HEK293 (cell line): ENCODE measurements at regions not wholly inside any gene's neighbourhood (a gene's known extent, or its start where the extent isn't known, plus 50 kb on each side); places are given as distances from the start of the nearest gene placed in this dataset.

ENCODE experiments used
- CTCF ChIA-PET: fragments of 350-600 bp; formaldehyde crosslinking; extraction: SDS; loops from one replicate; lab custom pipeline; 2021; ENCODE audit warnings: antibody characterized with exemption; lab: Yijun Ruan, JAX
- POLR2A ChIA-PET: fragments of 300-600 bp; formaldehyde crosslinking; extraction: SDS; loops from one replicate; lab custom pipeline; 2020; ENCODE audit warnings: antibody characterized with exemption, inconsistent platforms; lab: Yijun Ruan, JAX
- H3K27ac ChIP-seq: fragments of 200-500 bp; sonication (Bioruptor generic); 2 replicates; pipeline ENCODE4 v1.5.1; 2014; ENCODE audit warnings: low read depth, low read length, control low read depth, inconsistent platforms; ENCODE audit errors: extremely low read depth
- H3K36me3 ChIP-seq, 2 experiments: fragments of 200-500 bp in 1 of 2; sonication (Bioruptor generic) in 1 of 2; 1 replicate in 1 of 2; 2 replicates in 1 of 2; pipeline ENCODE4 v1.5.1; 2014 to 2017; ENCODE audit warnings: inconsistent platforms in 2 of 2, low read length in 2 of 2; ENCODE audit not compliant: control insufficient read depth in 2 of 2, insufficient read depth in 1 of 2
- H3K4me1 ChIP-seq: fragments of 200-500 bp; sonication (Bioruptor generic); 2 replicates; pipeline ENCODE4 v1.5.1; 2014; ENCODE audit warnings: mild to moderate bottlenecking, low read length, inconsistent platforms; ENCODE audit not compliant: control insufficient read depth, insufficient read depth
- H3K4me3 ChIP-seq: 2 replicates; pipeline ENCODE4 v1.5.1; 2011; ENCODE audit warnings: low read depth, mild to moderate bottlenecking, control low read depth, low read length, moderate library complexity
- H3K9me3 ChIP-seq: fragments of 200-500 bp; sonication (Bioruptor generic); 2 replicates; pipeline ENCODE4 v1.5.1; 2014; ENCODE audit warnings: low read depth, low read length, inconsistent platforms; ENCODE audit not compliant: control insufficient read depth, insufficient read depth
- ATF2 ChIP-seq: fragments of 450-650 bp; formaldehyde crosslinking; IDR thresholded peaks from 2 replicates; pipeline ENCODE4 v1.5.1; 2016; ENCODE audit warnings: missing biosample characterization, missing genetic modification characterization, low read depth
- BCL11B ChIP-seq: fragments of 450-650 bp; formaldehyde crosslinking; IDR thresholded peaks from 2 replicates; pipeline ENCODE4 v1.5.1; 2016; ENCODE audit warnings: low read depth, missing biosample characterization, missing genetic modification characterization
- OVOL3 ChIP-seq: fragments of 450-650 bp; formaldehyde crosslinking; IDR thresholded peaks from 2 replicates; pipeline ENCODE4 v1.5.1; 2016; ENCODE audit warnings: missing biosample characterization, missing genetic modification characterization
- ZBTB1 ChIP-seq: fragments of 450-650 bp; formaldehyde crosslinking; IDR thresholded peaks from 2 replicates; pipeline ENCODE4 v1.5.1; 2016; ENCODE audit warnings: missing biosample characterization, missing genetic modification characterization
- ZBTB48 ChIP-seq: fragments of 450-650 bp; formaldehyde crosslinking; IDR thresholded peaks from 2 replicates; pipeline ENCODE4 v1.5.1; 2016; ENCODE audit warnings: missing biosample characterization, missing genetic modification characterization
- ZFHX2 ChIP-seq: fragments of 450-650 bp; formaldehyde crosslinking; conservative IDR thresholded peaks from 2 replicates; pipeline ENCODE4 v1.5.1; 2016; ENCODE audit warnings: missing biosample characterization, missing genetic modification characterization
- ZFP3 ChIP-seq: fragments of 450-650 bp; formaldehyde crosslinking; IDR thresholded peaks from 2 replicates; pipeline ENCODE4 v1.5.1; 2016; ENCODE audit warnings: low read depth, missing biosample characterization, missing genetic modification characterization
- ZFP41 ChIP-seq: fragments of 450-650 bp; formaldehyde crosslinking; IDR thresholded peaks from 2 replicates; pipeline ENCODE4 v1.5.1; 2016; ENCODE audit warnings: missing biosample characterization, missing genetic modification characterization, borderline replicate concordance
- ZNF16 ChIP-seq: fragments of 450-650 bp; formaldehyde crosslinking; IDR thresholded peaks from 2 replicates; pipeline ENCODE4 v1.5.1; 2016; ENCODE audit warnings: low read depth, missing biosample characterization, missing genetic modification characterization
- ZNF239 ChIP-seq: fragments of 450-650 bp; formaldehyde crosslinking; IDR thresholded peaks from 2 replicates; pipeline ENCODE4 v1.5.1; 2016; ENCODE audit warnings: missing biosample characterization, missing genetic modification characterization
- ZNF354C ChIP-seq: fragments of 450-650 bp; formaldehyde crosslinking; IDR thresholded peaks from 2 replicates; pipeline ENCODE4 v1.5.1; 2016; ENCODE audit warnings: missing biosample characterization, missing genetic modification characterization, low read depth, borderline replicate concordance
- ZNF366 ChIP-seq: fragments of 450-650 bp; formaldehyde crosslinking; conservative IDR thresholded peaks from 2 replicates; pipeline ENCODE4 v1.5.1; 2016; ENCODE audit warnings: missing biosample characterization, missing genetic modification characterization
- ZNF488 ChIP-seq: fragments of 450-650 bp; formaldehyde crosslinking; IDR thresholded peaks from 2 replicates; pipeline ENCODE4 v1.5.1; 2016; ENCODE audit warnings: missing biosample characterization, missing genetic modification characterization
- ZNF501 ChIP-seq: fragments of 450-650 bp; formaldehyde crosslinking; IDR thresholded peaks from 2 replicates; pipeline ENCODE4 v1.5.1; 2016; ENCODE audit warnings: missing biosample characterization, missing genetic modification characterization
- ZNF510 ChIP-seq: fragments of 450-650 bp; formaldehyde crosslinking; IDR thresholded peaks from 2 replicates; pipeline ENCODE4 v1.5.1; 2018; ENCODE audit warnings: mild to moderate bottlenecking, missing genetic modification characterization, missing biosample characterization; ENCODE audit not compliant: insufficient replicate concordance
- ZNF529 ChIP-seq: fragments of 450-650 bp; formaldehyde crosslinking; IDR thresholded peaks from 2 replicates; pipeline ENCODE4 v1.5.1; 2017; ENCODE audit warnings: missing genetic modification characterization, missing biosample characterization; ENCODE audit not compliant: insufficient replicate concordance
- ZNF600 ChIP-seq: fragments of 450-650 bp; formaldehyde crosslinking; IDR thresholded peaks from 2 replicates; pipeline ENCODE4 v1.5.1; 2016; ENCODE audit warnings: missing biosample characterization, missing genetic modification characterization
- ZNF768 ChIP-seq: fragments of 450-650 bp; formaldehyde crosslinking; IDR thresholded peaks from 2 replicates; pipeline ENCODE4 v1.5.1; 2018; ENCODE audit warnings: missing biosample characterization, mild to moderate bottlenecking, missing genetic modification characterization
- ZNF792 ChIP-seq: fragments of 450-650 bp; formaldehyde crosslinking; IDR thresholded peaks from 2 replicates; pipeline ENCODE4 v1.5.1; 2016; ENCODE audit warnings: missing biosample characterization, missing genetic modification characterization
- ZSCAN23 ChIP-seq: fragments of 450-650 bp; formaldehyde crosslinking; IDR thresholded peaks from 2 replicates; pipeline ENCODE4 v1.5.1; 2016; ENCODE audit warnings: missing biosample characterization, missing genetic modification characterization
- TF ChIP-seq, protein P1 (sequence below): fragments of 450-650 bp; formaldehyde crosslinking; IDR thresholded peaks from 2 replicates; pipeline ENCODE4 v1.5.1; 2017; ENCODE audit warnings: missing biosample characterization, missing genetic modification characterization
- TF ChIP-seq, protein P2 (sequence below): fragments of 450-650 bp; formaldehyde crosslinking; IDR thresholded peaks from 2 replicates; pipeline ENCODE4 v1.5.1; 2016; ENCODE audit warnings: missing biosample characterization, missing genetic modification characterization

GRCh38 chrX:33285550-33285949, 74.2 kb upstream of the DMD start:
- H3K27ac ChIP-seq: no peak overlapping the region
- H3K4me1 ChIP-seq: no peaks in the 10 kb centered on the region
- H3K4me3 ChIP-seq: no peak overlapping the region
- no peaks in the 10 kb centered on the region for H3K9me3 ChIP-seq
- ChIA-PET POLR2A (no interaction called here), CTCF (no interaction called here)
- H3K36me3 ChIP-seq: no peaks in the 10 kb centered on the region
- TF ChIP-seq ZNF354C (tag by site-specific recombination) (no peak), OVOL3 (tag by site-specific recombination) (no peak), ATF2 (no peak), ZFHX2 (tag by site-specific recombination) (no peak), BCL11B (tag by site-specific recombination) (no peak), ZNF501 (tag by site-specific recombination) (no peak), ZFP41 (tag by site-specific recombination) (no peak), ZNF16 (tag by site-specific recombination) (no peak), ZSCAN23 (tag by site-specific recombination) (no peak), ZNF792 (no peak)
- TF ChIP-seq, protein P1, sequence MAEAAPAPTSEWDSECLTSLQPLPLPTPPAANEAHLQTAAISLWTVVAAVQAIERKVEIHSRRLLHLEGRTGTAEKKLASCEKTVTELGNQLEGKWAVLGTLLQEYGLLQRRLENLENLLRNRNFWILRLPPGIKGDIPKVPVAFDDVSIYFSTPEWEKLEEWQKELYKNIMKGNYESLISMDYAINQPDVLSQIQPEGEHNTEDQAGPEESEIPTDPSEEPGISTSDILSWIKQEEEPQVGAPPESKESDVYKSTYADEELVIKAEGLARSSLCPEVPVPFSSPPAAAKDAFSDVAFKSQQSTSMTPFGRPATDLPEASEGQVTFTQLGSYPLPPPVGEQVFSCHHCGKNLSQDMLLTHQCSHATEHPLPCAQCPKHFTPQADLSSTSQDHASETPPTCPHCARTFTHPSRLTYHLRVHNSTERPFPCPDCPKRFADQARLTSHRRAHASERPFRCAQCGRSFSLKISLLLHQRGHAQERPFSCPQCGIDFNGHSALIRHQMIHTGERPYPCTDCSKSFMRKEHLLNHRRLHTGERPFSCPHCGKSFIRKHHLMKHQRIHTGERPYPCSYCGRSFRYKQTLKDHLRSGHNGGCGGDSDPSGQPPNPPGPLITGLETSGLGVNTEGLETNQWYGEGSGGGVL: no peak

GRCh38 chrX:33277046-33277445, 65.7 kb upstream of the DMD start:
- no peak overlapping the region for H3K27ac ChIP-seq
- H3K9me3 ChIP-seq: no peaks in the 10 kb centered on the region
- ChIA-PET CTCF (no interaction called here), POLR2A (no interaction called here)
- no peaks in the 10 kb centered on the region for H3K4me1 ChIP-seq
- TF ChIP-seq ZBTB1 (tag by site-specific recombination) (no peak), ZFP3 (tag by site-specific recombination) (no peak), ZNF529 (tag by site-specific recombination) (no peak), ZBTB48 (no peak), ZNF510 (no peak), ZNF600 (tag by site-specific recombination) (no peak), ZNF366 (tag by site-specific recombination) (no peak), ZNF488 (tag by site-specific recombination) (no peak)
- H3K4me3 ChIP-seq: no peak overlapping the region
- no peaks in the 10 kb centered on the region for H3K36me3 ChIP-seq

DNA sequence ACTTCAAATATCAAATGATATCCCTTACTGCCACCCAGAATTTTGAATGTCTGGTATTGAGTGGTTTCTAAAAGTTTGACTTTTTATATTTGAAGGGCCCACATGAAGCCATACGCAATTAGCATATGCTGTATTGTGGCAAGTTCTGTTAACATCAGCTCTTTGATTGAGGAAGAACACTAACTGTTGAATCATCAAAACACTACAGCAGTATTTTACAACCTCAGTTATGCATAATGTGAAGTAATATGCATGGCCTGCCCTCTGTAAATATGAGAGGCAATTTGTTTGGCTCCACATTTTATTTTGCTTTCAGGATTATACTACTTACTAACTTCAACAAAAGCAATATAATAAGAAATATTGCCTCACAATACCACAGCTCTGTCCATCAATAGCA, 62.2 kb upstream of the DMD start:
- no peak overlapping the region for H3K4me3 ChIP-seq
- H3K4me1 ChIP-seq: no peaks in the 10 kb centered on the region
- TF ChIP-seq, protein P2, sequence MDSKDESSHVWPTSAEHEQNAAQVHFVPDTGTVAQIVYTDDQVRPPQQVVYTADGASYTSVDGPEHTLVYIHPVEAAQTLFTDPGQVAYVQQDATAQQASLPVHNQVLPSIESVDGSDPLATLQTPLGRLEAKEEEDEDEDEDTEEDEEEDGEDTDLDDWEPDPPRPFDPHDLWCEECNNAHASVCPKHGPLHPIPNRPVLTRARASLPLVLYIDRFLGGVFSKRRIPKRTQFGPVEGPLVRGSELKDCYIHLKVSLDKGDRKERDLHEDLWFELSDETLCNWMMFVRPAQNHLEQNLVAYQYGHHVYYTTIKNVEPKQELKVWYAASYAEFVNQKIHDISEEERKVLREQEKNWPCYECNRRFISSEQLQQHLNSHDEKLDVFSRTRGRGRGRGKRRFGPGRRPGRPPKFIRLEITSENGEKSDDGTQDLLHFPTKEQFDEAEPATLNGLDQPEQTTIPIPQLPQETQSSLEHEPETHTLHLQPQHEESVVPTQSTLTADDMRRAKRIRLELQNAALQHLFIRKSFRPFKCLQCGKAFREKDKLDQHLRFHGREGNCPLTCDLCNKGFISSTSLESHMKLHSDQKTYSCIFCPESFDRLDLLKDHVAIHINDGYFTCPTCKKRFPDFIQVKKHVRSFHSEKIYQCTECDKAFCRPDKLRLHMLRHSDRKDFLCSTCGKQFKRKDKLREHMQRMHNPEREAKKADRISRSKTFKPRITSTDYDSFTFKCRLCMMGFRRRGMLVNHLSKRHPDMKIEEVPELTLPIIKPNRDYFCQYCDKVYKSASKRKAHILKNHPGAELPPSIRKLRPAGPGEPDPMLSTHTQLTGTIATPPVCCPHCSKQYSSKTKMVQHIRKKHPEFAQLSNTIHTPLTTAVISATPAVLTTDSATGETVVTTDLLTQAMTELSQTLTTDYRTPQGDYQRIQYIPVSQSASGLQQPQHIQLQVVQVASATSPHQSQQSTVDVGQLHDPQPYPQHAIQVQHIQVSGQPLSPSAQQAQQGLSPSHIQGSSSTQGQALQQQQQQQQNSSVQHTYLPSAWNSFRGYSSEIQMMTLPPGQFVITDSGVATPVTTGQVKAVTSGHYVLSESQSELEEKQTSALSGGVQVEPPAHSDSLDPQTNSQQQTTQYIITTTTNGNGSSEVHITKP (tag by site-specific recombination): no peak
- TF ChIP-seq ZNF239 (tag by site-specific recombination) (no peak), ZNF768 (tag by site-specific recombination) (no peak)
- POLR2A ChIA-PET: no interaction called here
- CTCF ChIA-PET: no interaction called here
- H3K36me3 ChIP-seq: no peaks in the 10 kb centered on the region
- no peaks in the 10 kb centered on the region for H3K9me3 ChIP-seq
- no peak overlapping the region for H3K27ac ChIP-seq
